BLaER1 treated with 17β-estradiol and CSF1 and Interleukin-3, amounts not matched to agents 10 nM and 100 nM (cell line): ENCODE measurements at regions not wholly inside any gene's neighbourhood (a gene's known extent, or its start where the extent isn't known, plus 50 kb on each side); places are given as distances from the start of the nearest gene placed in this dataset.
"Not testable (repeated sequence)": the region's sequence is repeated elsewhere in the genome, so short reads cannot be mapped to it uniquely, and the experiment has no call there.

ENCODE experiments used
- H3K27ac ChIP-seq, 11 experiments: shearing (Covaris generic); formaldehyde crosslinking; 2 replicates each; pipeline ENCODE4 v1.8.1; 2022
- H3K27me3 ChIP-seq, 11 experiments: shearing (Covaris generic); formaldehyde crosslinking; 2 replicates each; pipeline ENCODE4 v1.8.1; 2022
- H3K36me3 ChIP-seq, 11 experiments: shearing (Covaris generic); formaldehyde crosslinking; 2 replicates each; pipeline ENCODE4 v1.8.1; 2022
- H3K4me1 ChIP-seq, 10 experiments: shearing (Covaris generic); formaldehyde crosslinking; 2 replicates each; pipeline ENCODE4 v1.8.1; 2022
- H3K4me2 ChIP-seq, 11 experiments: shearing (Covaris generic); formaldehyde crosslinking; 2 replicates each; pipeline ENCODE4 v1.8.1; 2022
- H3K4me3 ChIP-seq, 10 experiments: shearing (Covaris generic); formaldehyde crosslinking; 2 replicates each; pipeline ENCODE4 v1.8.1; 2022
- H3K9ac ChIP-seq, 11 experiments: shearing (Covaris generic); formaldehyde crosslinking; 2 replicates each; pipeline ENCODE4 v1.8.1; 2022
- H3K9me3 ChIP-seq, 11 experiments: shearing (Covaris generic); formaldehyde crosslinking; replicated peaks in 1 of 11; 2 replicates each; pipeline ENCODE4 v1.8.1; 2022
- H4K20me1 ChIP-seq, 11 experiments: shearing (Covaris generic); formaldehyde crosslinking; 2 replicates each; pipeline ENCODE4 v1.8.1; 2022
- Cebpa-rat ChIP-seq, 11 experiments: shearing (Covaris generic); IDR thresholded peaks; 2 replicates each; pipeline ENCODE4 v1.8.1; 2022

DNA sequence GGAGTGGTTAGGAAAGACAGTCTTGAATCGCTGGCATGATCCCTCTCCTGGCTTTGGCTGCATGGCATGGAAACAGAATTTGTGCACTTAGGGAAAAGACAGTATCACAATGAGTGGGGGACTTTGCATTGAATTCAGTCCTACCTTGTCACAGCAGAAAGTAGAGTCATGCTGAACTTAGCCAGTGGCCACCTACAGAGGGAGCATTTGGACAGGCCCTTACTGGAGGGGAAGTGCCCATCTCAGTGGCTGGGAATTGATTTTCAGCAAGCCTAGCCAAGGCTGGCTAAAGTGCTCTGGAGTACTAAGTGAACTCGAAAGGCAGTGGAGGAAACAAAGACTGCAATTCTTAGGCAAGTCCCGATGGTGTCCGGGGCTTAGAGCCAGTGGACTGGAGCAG is 364.3 kb upstream of the TOM1L1 start:
- TF ChIP-seq Cebpa-rat (IDR thresholded peaks at IDR 0.05), result no peak
- Histone ChIP-seq H4K20me1 (no peaks in the 10 kb centered on the region), H3K4me3 (no peak overlapping the region), H3K36me3 (no peaks in the 10 kb centered on the region), H3K4me2 (no peak overlapping the region), H3K27me3 (no peaks in the 10 kb centered on the region), H3K4me1 (no peaks in the 10 kb centered on the region), H3K27ac (no peak overlapping the region), H3K9ac (no peak overlapping the region), H3K9me3 (no peaks in the 10 kb centered on the region)

GRCh38 chr17:54537656-54538055 is 363.0 kb upstream of the TOM1L1 start:
- Histone ChIP-seq H3K27ac (no peak overlapping the region), H3K27me3 (no peaks in the 10 kb centered on the region), H3K4me3 (no peak overlapping the region), H3K4me2 (no peak overlapping the region), H4K20me1 (no peaks in the 10 kb centered on the region), H3K9me3 (no peaks in the 10 kb centered on the region), H3K9ac (no peak overlapping the region), H3K4me1 (no peaks in the 10 kb centered on the region), H3K36me3 (no peaks in the 10 kb centered on the region)
- TF ChIP-seq Cebpa-rat (IDR thresholded peaks at IDR 0.05), result no peak

GRCh38 chr17:54544249-54544648 is 356.4 kb upstream of the TOM1L1 start:
- Histone ChIP-seq H3K9ac (no peak overlapping the region), H3K9me3 (no peaks in the 10 kb centered on the region), H3K4me1 (no peaks in the 10 kb centered on the region), H3K4me3 (no peak overlapping the region), H3K27ac (no peak overlapping the region), H3K4me2 (no peak overlapping the region), H3K36me3 (no peaks in the 10 kb centered on the region), H4K20me1 (no peaks in the 10 kb centered on the region), H3K27me3 (no peaks in the 10 kb centered on the region)
- no peak for TF ChIP-seq Cebpa-rat (IDR thresholded peaks at IDR 0.05)

DNA sequence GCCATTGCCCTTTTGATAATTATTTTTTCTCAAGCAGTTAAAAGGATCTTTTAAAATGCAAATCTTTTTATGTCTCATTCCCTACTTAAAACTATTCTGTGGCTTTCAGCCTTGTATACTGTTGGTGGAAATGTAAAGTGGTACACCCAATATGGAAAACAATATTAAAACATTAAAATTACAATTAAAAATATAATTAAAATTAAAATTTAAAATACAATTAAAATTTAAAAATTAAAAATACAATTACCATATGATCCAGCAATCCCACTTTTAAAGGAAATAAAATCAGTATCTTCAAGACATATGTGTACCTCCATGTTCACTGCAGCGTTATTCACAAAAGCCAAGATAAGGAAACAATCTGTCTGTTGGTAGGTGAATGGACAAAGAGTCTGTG is 340.8 kb upstream of the TOM1L1 start:
- H3K36me3 ChIP-seq, result no peaks in the 10 kb centered on the region
- H3K27me3 ChIP-seq, result no peaks in the 10 kb centered on the region
- no peak overlapping the region for H3K4me2 ChIP-seq
- H3K9me3 ChIP-seq, result peaks cover 0 to 5% (median 0%) of the 10 kb centered on the region in 11 experiments; a peak in 2 of 22 replicates
- H3K4me3 ChIP-seq, result no peak overlapping the region
- H4K20me1 ChIP-seq, result no peaks in the 10 kb centered on the region
- no peak overlapping the region for H3K9ac ChIP-seq
- peaks cover 0 to 9% (median 0%) of the 10 kb centered on the region in 10 experiments; a peak in 1 of 20 replicates for H3K4me1 ChIP-seq
- no peak overlapping the region for H3K27ac ChIP-seq
- no peak for TF ChIP-seq Cebpa-rat (IDR thresholded peaks at IDR 0.05)

GRCh38 chr17:54608634-54609155 is 292.0 kb upstream of the TOM1L1 start:
- Histone ChIP-seq H3K9ac (no peak overlapping the region), H3K9me3 (peaks cover 17 to 39% (median 29%) of the 10 kb centered on the region in 11 experiments), H3K4me2 (no peak overlapping the region), H3K4me1 (no peaks in the 10 kb centered on the region), H3K4me3 (no peak overlapping the region), H3K27me3 (no peaks in the 10 kb centered on the region), H3K27ac (no peak overlapping the region), H3K36me3 (no peaks in the 10 kb centered on the region), H4K20me1 (no peaks in the 10 kb centered on the region)
- no peak for TF ChIP-seq Cebpa-rat (IDR thresholded peaks at IDR 0.05)

GRCh38 chr17:54620399-54620978 is 280.2 kb upstream of the TOM1L1 start:
- no peak overlapping the region for H3K9ac ChIP-seq
- H3K4me2 ChIP-seq, result no peak overlapping the region
- H4K20me1 ChIP-seq, result no peaks in the 10 kb centered on the region
- no peaks in the 10 kb centered on the region for H3K4me1 ChIP-seq
- H3K4me3 ChIP-seq, result no peak overlapping the region
- no peak for TF ChIP-seq Cebpa-rat (IDR thresholded peaks at IDR 0.05)
- no peaks in the 10 kb centered on the region for H3K27me3 ChIP-seq
- H3K36me3 ChIP-seq, result no peaks in the 10 kb centered on the region
- no peak overlapping the region for H3K27ac ChIP-seq
- H3K9me3 ChIP-seq, result peaks cover 0 to 15% (median 5%) of the 10 kb centered on the region in 11 experiments; a peak in 8 of 22 replicates

GRCh38 chr17:54623746-54624145 is 276.9 kb upstream of the TOM1L1 start:
- peaks cover 0 to 9% (median 2%) of the 10 kb centered on the region in 10 experiments; a peak in 8 of 20 replicates for H3K4me1 ChIP-seq
- TF ChIP-seq Cebpa-rat (IDR thresholded peaks at IDR 0.05), result no peak

DNA sequence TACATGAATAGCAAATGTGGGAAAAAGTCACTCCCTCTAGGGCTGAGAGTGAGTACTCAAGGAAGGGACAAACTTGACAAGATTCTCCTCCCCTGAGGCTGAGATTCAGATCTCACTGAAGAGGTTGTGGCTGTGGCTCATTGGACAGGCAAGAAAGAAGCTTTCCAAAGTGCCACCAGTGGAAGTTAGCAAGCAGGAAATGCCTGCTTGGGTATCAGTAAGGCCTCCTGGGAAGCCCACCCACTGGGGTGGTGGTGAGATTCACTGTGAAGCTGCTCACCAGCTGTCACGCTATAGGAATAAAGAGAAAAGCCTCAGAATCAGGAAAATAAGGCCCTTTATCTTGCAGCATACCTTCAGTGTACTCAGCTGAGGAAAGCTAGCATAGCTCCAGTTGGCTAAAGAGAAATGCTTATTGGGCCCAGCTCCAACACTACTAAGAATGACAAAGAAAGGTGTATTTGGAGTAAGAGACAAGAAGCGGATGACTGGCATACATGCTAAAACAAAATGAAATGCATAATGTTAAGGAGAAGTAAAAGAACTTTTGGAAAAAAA is 274.4 kb upstream of the TOM1L1 start:
- Histone ChIP-seq H3K9ac (no peak overlapping the region), H3K4me2 (peak overlapping the region in 6 of 11 experiments; percentile 8 to 46 (median 22); a peak in 6 of 22 replicates), H3K4me1 (peaks cover 0 to 9% (median 2%) of the 10 kb centered on the region in 10 experiments; a peak in 8 of 20 replicates), H4K20me1 (no peaks in the 10 kb centered on the region), H3K36me3 (no peaks in the 10 kb centered on the region), H3K27me3 (no peaks in the 10 kb centered on the region), H3K27ac (no peak overlapping the region), H3K4me3 (no peak overlapping the region), H3K9me3 (no peaks in the 10 kb centered on the region)
- no peak for TF ChIP-seq Cebpa-rat (IDR thresholded peaks at IDR 0.05)

More at GRCh38 chr17:54623746-54624145, 276.9 kb upstream of the TOM1L1 start:
- H4K20me1 ChIP-seq, result no peaks in the 10 kb centered on the region
- H3K4me2 ChIP-seq, result no peak overlapping the region
- no peak overlapping the region for H3K27ac ChIP-seq
- H3K4me3 ChIP-seq, result no peak overlapping the region
- peaks cover 0 to 1% (median 0%) of the 10 kb centered on the region in 11 experiments; a peak in 1 of 22 replicates for H3K9me3 ChIP-seq
- no peaks in the 10 kb centered on the region for H3K27me3 ChIP-seq
- no peak overlapping the region for H3K9ac ChIP-seq
- no peaks in the 10 kb centered on the region for H3K36me3 ChIP-seq

GRCh38 chr17:54639426-54639825 is 261.2 kb upstream of the TOM1L1 start:
- not testable (repeated sequence) for H3K9ac ChIP-seq, H3K27ac ChIP-seq, H3K4me2 ChIP-seq, H3K4me3 ChIP-seq, H3K27me3 ChIP-seq, H3K4me1 ChIP-seq, H4K20me1 ChIP-seq, H3K36me3 ChIP-seq, H3K9me3 ChIP-seq
